A549 (cell line): ENCODE measurements at regions not wholly inside any gene's neighbourhood (a gene's known extent, or its start where the extent isn't known, plus 50 kb on each side); places are given as distances from the start of the nearest gene placed in this dataset.
A peak's percentile ranks its signal among the peaks of the same experiment; 100 is the strongest.

Source experiments
- ATAC-seq, 2 experiments: fragments of 200-7000 bp in 1 of 2; fragments of >200 bp in 1 of 2; cut with Nextera tagmentation in 1 of 2; cut with Tn5 transposase in 1 of 2; 3 replicates each; pipeline versions ENCODE4 v1.8.0 to v1.9.1; 2018 to 2020; ENCODE audit warnings: mild to moderate bottlenecking in 1 of 2, moderate library complexity in 1 of 2
- CTCF ChIA-PET: fragments of 300-600 bp; sonication (Branson Sonifier 250); formaldehyde crosslinking; extraction: SDS; loops from one replicate; lab custom pipeline; 2021; ENCODE audit warnings: antibody characterized with exemption, inconsistent platforms; lab: Yijun Ruan, JAX
- POLR2A ChIA-PET: fragments of 350-600 bp; formaldehyde crosslinking; extraction: SDS; loops from one replicate; lab custom pipeline; 2021; ENCODE audit warnings: antibody characterized with exemption, inconsistent platforms; lab: Yijun Ruan, JAX
- DNase-seq, 2 experiments: peaks; one replicate each; pipeline versions ENCODE4 v3.0.0 to v3.0.0-alpha.2; 2011 to 2016; ENCODE audit warnings: low read depth in 1 of 2, low spot score in 1 of 2
- FAIRE-seq: peaks from 2 replicates; lab custom pipeline; 2011; peaks lifted over from hg19 to GRCh38; lab: Jason Lieb, UNC
- H3K27ac ChIP-seq, 2 experiments: fragments of >200 bp; sonication (Bioruptor Twin); formaldehyde crosslinking; 3 replicates each; pipeline ENCODE4 v1.5.1; 2016 to 2017
- H3K4me1 ChIP-seq: fragments of >200 bp; sonication (Bioruptor Twin); formaldehyde crosslinking; 3 replicates; pipeline ENCODE4 v1.6.1; 2016
- H3K4me2 ChIP-seq: fragments of >200 bp; sonication (Bioruptor Twin); formaldehyde crosslinking; 3 replicates; pipeline ENCODE4 v1.6.1; 2016
- H3K4me3 ChIP-seq: fragments of >200 bp; sonication (Bioruptor Twin); formaldehyde crosslinking; 3 replicates; pipeline ENCODE4 v1.5.1; 2016
- H3K9me3 ChIP-seq: fragments of >200 bp; sonication (Bioruptor Twin); formaldehyde crosslinking; 3 replicates; pipeline ENCODE4 v1.6.1; 2016
- BHLHE40 ChIP-seq: IDR thresholded peaks from 2 replicates; pipeline ENCODE4 v1.6.1; 2012; ENCODE audit warnings: low read depth, low read length, inconsistent platforms
- CBX2 ChIP-seq: fragments of 200-600 bp; sonication (generic); IDR thresholded peaks from 2 replicates; pipeline ENCODE4 v1.6.1; 2016; ENCODE audit warnings: low read depth, mild to moderate bottlenecking, borderline replicate concordance
- CHD4 ChIP-seq: fragments of 200-600 bp; sonication (generic); IDR thresholded peaks from 2 replicates; pipeline ENCODE4 v1.6.1; 2016; ENCODE audit warnings: antibody characterized with exemption, mild to moderate bottlenecking, borderline replicate concordance
- EHF ChIP-seq: fragments of 250-450 bp; sonication (Bioruptor Pico); IDR thresholded peaks from 2 replicates; pipeline ENCODE4 v1.5.0; 2020; ENCODE audit warnings: mild to moderate bottlenecking
- EP300 ChIP-seq, 2 experiments: fragments of >200 bp; sonication (Bioruptor Twin); formaldehyde crosslinking; IDR thresholded peaks; 2 replicates in 1 of 2; 3 replicates in 1 of 2; pipeline ENCODE4 v1.6.1; 2016 to 2017
- FOSB ChIP-seq: fragments of 250-450 bp; sonication (Bioruptor Pico); IDR thresholded peaks from 2 replicates; pipeline ENCODE4 v1.5.0; 2020; ENCODE audit warnings: mild to moderate bottlenecking, moderate library complexity
- GATA3 ChIP-seq: IDR thresholded peaks from 2 replicates; pipeline ENCODE4 v1.6.1; 2012; ENCODE audit warnings: borderline replicate concordance
- HOXA7 ChIP-seq: fragments of 250-450 bp; sonication (Bioruptor Pico); IDR thresholded peaks from 2 replicates; pipeline ENCODE4 v1.5.0; 2020; ENCODE audit warnings: mild to moderate bottlenecking, moderate library complexity
- JUN ChIP-seq, 2 experiments: fragments of >200 bp; sonication (Bioruptor Twin); formaldehyde crosslinking; IDR thresholded peaks; 2 replicates in 1 of 2; 3 replicates in 1 of 2; pipeline ENCODE4 v1.6.1; 2016 to 2017
- KDM1A ChIP-seq: fragments of 200-600 bp; sonication (generic); IDR thresholded peaks from 2 replicates; pipeline ENCODE4 v1.6.1; 2016; ENCODE audit warnings: low read depth, mild to moderate bottlenecking
- MAFK ChIP-seq: fragments of 450-650 bp; IDR thresholded peaks from 2 replicates; pipeline ENCODE4 v1.6.1; 2014; ENCODE audit not compliant: partially characterized antibody
- MAZ ChIP-seq: fragments of 150-350 bp; IDR thresholded peaks from 2 replicates; pipeline ENCODE4 v1.6.1; 2014; ENCODE audit warnings: antibody characterized with exemption, low read depth, low read length, borderline replicate concordance
- NR3C1 ChIP-seq: fragments of >200 bp; sonication (Bioruptor Twin); formaldehyde crosslinking; IDR thresholded peaks from 3 replicates; pipeline ENCODE4 v1.6.1; 2017
- PHF8 ChIP-seq: fragments of 200-600 bp; sonication (generic); IDR thresholded peaks from 2 replicates; pipeline ENCODE4 v1.6.1; 2016; ENCODE audit warnings: low read depth, mild to moderate bottlenecking, antibody characterized with exemption, moderate library complexity, borderline replicate concordance
- POLR2A ChIP-seq: IDR thresholded peaks from 2 replicates; pipeline ENCODE4 v1.6.1; 2012; ENCODE audit warnings: mild to moderate bottlenecking, low read length
- POLR2AphosphoS2 ChIP-seq: conservative IDR thresholded peaks from 2 replicates; pipeline ENCODE4 v1.6.1; 2012; ENCODE audit warnings: low read length, improper control_type of control experiment, inconsistent platforms
- RAD21 ChIP-seq, 2 experiments: fragments of >200 bp in 1 of 2; sonication (Bioruptor Twin) in 1 of 2; formaldehyde crosslinking in 1 of 2; IDR thresholded peaks in 1 of 2; conservative IDR thresholded peaks in 1 of 2; 2 replicates in 1 of 2; 3 replicates in 1 of 2; pipeline ENCODE4 v1.6.1; 2012 to 2018; ENCODE audit warnings: inconsistent platforms in 1 of 2
- RARB ChIP-seq: fragments of 250-450 bp; sonication (Bioruptor Pico); IDR thresholded peaks from 2 replicates; pipeline ENCODE4 v1.8.0; 2021; ENCODE audit warnings: mild to moderate bottlenecking, moderate library complexity
- SMC3 ChIP-seq: fragments of >200 bp; sonication (Bioruptor Twin); formaldehyde crosslinking; IDR thresholded peaks from 3 replicates; pipeline ENCODE4 v1.6.1; 2018; ENCODE audit warnings: inconsistent platforms
- SREBF2 ChIP-seq: fragments of 450-650 bp; IDR thresholded peaks from 2 replicates; pipeline ENCODE4 v1.6.1; 2014; ENCODE audit warnings: mild to moderate bottlenecking, moderate library complexity
- ZC3H11A ChIP-seq: fragments of 450-650 bp; IDR thresholded peaks from 2 replicates; pipeline ENCODE4 v1.6.1; 2014; ENCODE audit warnings: antibody characterized with exemption, mild to moderate bottlenecking
- ZNF302 ChIP-seq: fragments of 250-450 bp; sonication (Bioruptor Pico); IDR thresholded peaks from 2 replicates; pipeline ENCODE4 v1.9.0; 2021; ENCODE audit warnings: inconsistent platforms, mild to moderate bottlenecking, moderate library complexity
- ZSCAN20 ChIP-seq: fragments of 250-450 bp; sonication (Bioruptor Pico); IDR thresholded peaks from 2 replicates; pipeline ENCODE4 v1.8.0; 2022; ENCODE audit warnings: mild to moderate bottlenecking, moderate library complexity
- WGBS: methylation state at CpG from one replicate; pipeline ENCODE4 v1.1.6; 2017; ENCODE audit errors: missing lambda C conversion rate; 5-methylcytosine and 5-hydroxymethylcytosine counted together
- TF ChIP-seq, protein P1 (sequence below): fragments of 250-450 bp; sonication (Bioruptor Pico); IDR thresholded peaks from 2 replicates; pipeline ENCODE4 v1.5.0; 2021; ENCODE audit warnings: mild to moderate bottlenecking, moderate library complexity, borderline replicate concordance
- TF ChIP-seq, protein P2 (sequence below): IDR thresholded peaks from 2 replicates; pipeline ENCODE4 v1.6.1; 2012
- TF ChIP-seq, protein P3 (sequence below): fragments of >200 bp; sonication (Bioruptor Twin); formaldehyde crosslinking; IDR thresholded peaks from 3 replicates; pipeline ENCODE4 v1.5.1; 2016
- TF ChIP-seq, protein P4 (sequence below): IDR thresholded peaks from 2 replicates; pipeline ENCODE4 v1.6.1; 2012; ENCODE audit warnings: low read depth, borderline replicate concordance

DNA sequence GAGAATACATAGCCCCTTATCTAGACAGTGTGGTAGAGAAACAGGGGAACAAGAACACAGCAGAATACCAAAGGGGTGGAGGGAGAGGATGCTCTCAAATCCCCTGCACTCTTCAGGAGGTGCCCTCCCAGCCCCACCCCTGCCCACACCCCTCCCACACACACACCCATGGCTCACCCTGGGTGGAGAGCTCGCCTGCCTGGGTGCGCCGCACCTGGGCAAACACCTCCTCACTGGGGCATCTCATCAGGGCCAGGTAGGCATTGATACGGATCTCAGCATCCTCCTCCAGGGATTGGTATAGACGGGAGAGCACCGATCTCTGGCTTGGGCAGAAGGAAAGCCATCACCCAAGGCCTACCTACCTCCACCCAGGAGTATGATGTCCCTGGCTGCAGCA, 95.2 kb downstream of the LITAF start (continued):
- TF ChIP-seq MAZ = no peak
- TF ChIP-seq, all 56 proteins: peak for 0

DNA sequence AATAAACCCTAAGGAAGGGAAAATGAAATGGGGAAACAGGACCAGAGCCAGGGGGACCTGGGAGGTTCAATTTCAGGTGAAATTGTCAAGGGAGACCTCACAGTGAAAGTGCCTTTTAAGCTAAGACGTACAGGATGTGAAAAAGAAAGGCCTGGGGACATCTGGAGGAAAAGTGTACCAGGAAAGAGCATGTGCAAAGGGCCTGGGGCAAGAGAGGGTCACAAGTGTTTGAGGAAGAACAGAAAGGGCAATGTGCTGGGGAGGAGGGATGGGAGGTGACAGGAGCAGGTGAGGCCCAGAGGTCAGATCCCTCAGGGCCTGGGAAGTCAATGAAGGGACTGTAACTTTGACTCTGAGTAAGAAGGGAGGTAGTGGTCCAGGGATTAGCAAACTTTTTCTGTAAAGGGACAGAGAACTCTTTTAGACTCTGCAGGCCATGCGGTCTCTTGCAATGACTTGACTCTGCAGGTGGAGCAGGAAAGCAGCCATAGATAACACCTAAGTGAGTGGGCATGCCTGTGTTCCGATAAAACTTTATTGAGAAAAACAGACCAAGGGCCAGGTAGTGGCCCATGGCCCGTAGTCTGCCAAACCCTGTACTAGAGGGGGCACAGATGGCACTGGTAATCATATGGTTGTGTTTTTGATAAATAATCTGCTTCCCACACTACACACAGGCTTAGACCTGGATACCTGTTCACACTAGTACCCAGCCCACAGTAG, 93.8 kb downstream of the LITAF start:
- no peak overlapping the region for H3K4me3 ChIP-seq
- DNase-seq (no peak), ATAC-seq (no peak), FAIRE-seq (no peak)
- no peak overlapping the region for H3K4me2 ChIP-seq
- peak overlapping the region in 1 of 2 experiments; percentile 63; a peak in 2 of 6 replicates for H3K27ac ChIP-seq
- POLR2A ChIA-PET = no interaction called here
- TF ChIP-seq KDM1A (no peak), NR3C1 (no peak), SREBF2 (no peak), CHD4 (no peak), GATA3 (no peak), ZNF302 (no peak), CBX2 (no peak), RARB (CRISPR knock-in tag) (no peak), FOSB (CRISPR knock-in tag) (no peak), POLR2A (no peak), ZC3H11A (no peak), MAFK (no peak), JUN (IDR thresholded peaks at IDR 0.05) (no peak), EP300 (IDR thresholded peaks at IDR 0.05) (no peak), BHLHE40 (no peak), POLR2AphosphoS2 (no peak), RAD21 (conservative IDR thresholded peaks at IDR 0.05 in 1 of 2, IDR thresholded peaks at IDR 0.05 in 1 of 2) (no peak)
- TF ChIP-seq, protein P1, sequence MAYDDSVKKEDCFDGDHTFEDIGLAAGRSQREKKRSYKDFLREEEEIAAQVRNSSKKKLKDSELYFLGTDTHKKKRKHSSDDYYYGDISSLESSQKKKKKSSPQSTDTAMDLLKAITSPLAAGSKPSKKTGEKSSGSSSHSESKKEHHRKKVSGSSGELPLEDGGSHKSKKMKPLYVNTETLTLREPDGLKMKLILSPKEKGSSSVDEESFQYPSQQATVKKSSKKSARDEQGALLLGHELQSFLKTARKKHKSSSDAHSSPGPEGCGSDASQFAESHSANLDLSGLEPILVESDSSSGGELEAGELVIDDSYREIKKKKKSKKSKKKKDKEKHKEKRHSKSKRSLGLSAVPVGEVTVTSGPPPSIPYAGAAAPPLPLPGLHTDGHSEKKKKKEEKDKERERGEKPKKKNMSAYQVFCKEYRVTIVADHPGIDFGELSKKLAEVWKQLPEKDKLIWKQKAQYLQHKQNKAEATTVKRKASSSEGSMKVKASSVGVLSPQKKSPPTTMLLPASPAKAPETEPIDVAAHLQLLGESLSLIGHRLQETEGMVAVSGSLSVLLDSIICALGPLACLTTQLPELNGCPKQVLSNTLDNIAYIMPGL = no peak
- TF ChIP-seq, protein P2, sequence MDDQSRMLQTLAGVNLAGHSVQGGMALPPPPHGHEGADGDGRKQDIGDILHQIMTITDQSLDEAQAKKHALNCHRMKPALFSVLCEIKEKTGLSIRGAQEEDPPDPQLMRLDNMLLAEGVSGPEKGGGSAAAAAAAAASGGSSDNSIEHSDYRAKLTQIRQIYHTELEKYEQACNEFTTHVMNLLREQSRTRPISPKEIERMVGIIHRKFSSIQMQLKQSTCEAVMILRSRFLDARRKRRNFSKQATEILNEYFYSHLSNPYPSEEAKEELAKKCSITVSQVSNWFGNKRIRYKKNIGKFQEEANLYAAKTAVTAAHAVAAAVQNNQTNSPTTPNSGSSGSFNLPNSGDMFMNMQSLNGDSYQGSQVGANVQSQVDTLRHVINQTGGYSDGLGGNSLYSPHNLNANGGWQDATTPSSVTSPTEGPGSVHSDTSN = no peak
- TF ChIP-seq, protein P3, sequence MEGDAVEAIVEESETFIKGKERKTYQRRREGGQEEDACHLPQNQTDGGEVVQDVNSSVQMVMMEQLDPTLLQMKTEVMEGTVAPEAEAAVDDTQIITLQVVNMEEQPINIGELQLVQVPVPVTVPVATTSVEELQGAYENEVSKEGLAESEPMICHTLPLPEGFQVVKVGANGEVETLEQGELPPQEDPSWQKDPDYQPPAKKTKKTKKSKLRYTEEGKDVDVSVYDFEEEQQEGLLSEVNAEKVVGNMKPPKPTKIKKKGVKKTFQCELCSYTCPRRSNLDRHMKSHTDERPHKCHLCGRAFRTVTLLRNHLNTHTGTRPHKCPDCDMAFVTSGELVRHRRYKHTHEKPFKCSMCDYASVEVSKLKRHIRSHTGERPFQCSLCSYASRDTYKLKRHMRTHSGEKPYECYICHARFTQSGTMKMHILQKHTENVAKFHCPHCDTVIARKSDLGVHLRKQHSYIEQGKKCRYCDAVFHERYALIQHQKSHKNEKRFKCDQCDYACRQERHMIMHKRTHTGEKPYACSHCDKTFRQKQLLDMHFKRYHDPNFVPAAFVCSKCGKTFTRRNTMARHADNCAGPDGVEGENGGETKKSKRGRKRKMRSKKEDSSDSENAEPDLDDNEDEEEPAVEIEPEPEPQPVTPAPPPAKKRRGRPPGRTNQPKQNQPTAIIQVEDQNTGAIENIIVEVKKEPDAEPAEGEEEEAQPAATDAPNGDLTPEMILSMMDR = no peak
- H3K9me3 ChIP-seq = peaks cover 11% of the 10 kb centered on the region
- 95% methylated on average over 4 of the region's 4 CpGs for WGBS
- CTCF ChIA-PET = interaction anchor here (0.7 kb wide), 1 partner anchor 18 kb away, joined by 3 read pairs; no protein-coding TSS in a partner anchor
- peaks cover 40% of the 10 kb centered on the region for H3K4me1 ChIP-seq

DNA sequence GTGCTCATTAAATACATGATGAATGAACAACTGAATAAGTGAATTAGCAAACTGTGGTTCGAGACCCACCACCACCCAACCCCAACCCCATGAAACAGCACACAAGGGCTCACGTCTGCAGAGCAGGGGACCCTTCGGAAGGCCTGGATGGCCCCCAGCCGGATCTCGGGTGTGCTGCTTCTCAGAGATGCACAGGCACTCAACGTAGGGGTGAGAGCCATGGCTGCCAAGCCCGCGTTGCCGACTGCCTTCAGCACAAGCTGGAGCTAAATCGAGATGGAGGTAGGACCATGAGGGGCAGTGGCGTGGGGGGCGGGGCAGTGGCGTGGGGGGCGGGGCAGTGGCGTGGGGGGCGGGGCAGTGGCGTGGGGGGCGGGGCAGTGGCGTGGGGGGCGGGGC, 93.2 kb downstream of the LITAF start:
- WGBS = 96% methylated on average over 10 of the region's 20 CpGs
- FAIRE-seq = no peak
- Histone ChIP-seq H3K9me3 (peaks cover 11% of the 10 kb centered on the region), H3K4me1 (peaks cover 45% of the 10 kb centered on the region), H3K27ac (peak overlapping the region in 1 of 2 experiments; percentile 63; a peak in 2 of 6 replicates), H3K4me2 (no peak overlapping the region), H3K4me3 (no peak overlapping the region)
- DNase-seq = no peak
- no peak for ATAC-seq
- POLR2A ChIA-PET = no interaction called here
- CTCF ChIA-PET = no interaction called here
- no peak for TF ChIP-seq EHF (CRISPR knock-in tag)
- TF ChIP-seq BHLHE40 = no peak
- TF ChIP-seq, protein P1 = no peak
- TF ChIP-seq, protein P4, sequence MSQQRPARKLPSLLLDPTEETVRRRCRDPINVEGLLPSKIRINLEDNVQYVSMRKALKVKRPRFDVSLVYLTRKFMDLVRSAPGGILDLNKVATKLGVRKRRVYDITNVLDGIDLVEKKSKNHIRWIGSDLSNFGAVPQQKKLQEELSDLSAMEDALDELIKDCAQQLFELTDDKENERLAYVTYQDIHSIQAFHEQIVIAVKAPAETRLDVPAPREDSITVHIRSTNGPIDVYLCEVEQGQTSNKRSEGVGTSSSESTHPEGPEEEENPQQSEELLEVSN = no peak
- no peak for TF ChIP-seq FOSB (CRISPR knock-in tag)
- no peak for TF ChIP-seq SMC3
- no peak for TF ChIP-seq NR3C1
- TF ChIP-seq CHD4 = no peak
- no peak for TF ChIP-seq POLR2A
- TF ChIP-seq, protein P2 = no peak
- TF ChIP-seq EP300 (IDR thresholded peaks at IDR 0.05) = no peak
- no peak for TF ChIP-seq PHF8
- no peak for TF ChIP-seq HOXA7 (CRISPR knock-in tag)
- no peak for TF ChIP-seq ZSCAN20
